ENCODE measurements at regions not wholly inside any gene's neighbourhood (a gene's known extent, or its start where the extent isn't known, plus 50 kb on each side); places are given as distances from the start of the nearest gene placed in this dataset.
A peak's percentile ranks its signal among the peaks of the same experiment; 100 is the strongest.

GRCh38 chr2:131641414-131642206 lies 113.9 kb downstream of the CCDC74A start (continued):
- TF ChIP-seq ZNF395 (CRISPR knock-in tag; IDR thresholded peaks at IDR 0.05) (0 out of 2 replicates have a peak, but pooled peaks have one; percentile 45), TBL1XR1 (IDR thresholded peaks at IDR 0.05; ENCODE audit: low read length in 2 of 2) (peak in 1 of 2 experiments; percentile 86; a peak in 2 of 4 replicates), ATF1 (CRISPR knock-in tag; IDR thresholded peaks at IDR 0.05) (no peak), ATF1 (tag; IDR thresholded peaks at IDR 0.05) (0 out of 2 replicates have a peak, but pooled peaks have one; percentile 15), SMAD4 (CRISPR knock-in tag; conservative IDR thresholded peaks at IDR 0.05) (peak; percentile 62), MCM2 (IDR thresholded peaks at IDR 0.05; ENCODE audit: low read depth) (no peak), MEIS2 (IDR thresholded peaks at IDR 0.05; ENCODE audit: partially characterized antibody) (peak; percentile 80), ZNF707 (CRISPR knock-in tag; conservative IDR thresholded peaks at IDR 0.05) (no peak), NR4A1 (CRISPR knock-in tag; IDR thresholded peaks at IDR 0.05) (no peak), NR4A1 (tag; IDR thresholded peaks at IDR 0.05) (no peak; the same call in 1 of the 2 replicates), MYBL2 (IDR thresholded peaks at IDR 0.05; ENCODE audit: low read depth) (no peak), MYBL2 (CRISPR knock-in tag; IDR thresholded peaks at IDR 0.05; ENCODE audit: borderline replicate concordance) (no peak), HDAC1 (IDR thresholded peaks at IDR 0.05) (peak in 1 of 2 experiments; percentile 51; a peak in 1 of 4 replicates), MAFK (IDR thresholded peaks at IDR 0.05; ENCODE audit: low read length) (peak; percentile 80), ELF1 (tag; IDR thresholded peaks at IDR 0.05) (peak; percentile 70), SRSF7 (optimal IDR thresholded peaks at IDR 0.05; ENCODE audit: low read depth, low read length) (no peak), RCOR1 (IDR thresholded peaks at IDR 0.05; ENCODE audit: borderline replicate concordance in 1 of 2, low read depth in 2 of 2, low read length in 2 of 2) (peak in 1 of 2 experiments; percentile 59; a peak in 1 of 4 replicates)

Data from K562 (cell line).